COLO668 (cell line): ENCODE measurements at regions not wholly inside any gene's neighbourhood (a gene's known extent, or its start where the extent isn't known, plus 50 kb on each side); places are given as distances from the start of the nearest gene placed in this dataset.

ENCODE experiments used
- DNase-seq: peaks from one replicate; lab custom pipeline; 2025; ENCODE audit not compliant: unreplicated experiment; lab: John Stamatoyannopoulos, UW

GRCh38 chr1:96992871-96993270 lies 271.3 kb downstream of the PTBP2 start:
- no peak for DNase-seq

- no peak for DNase-seq
Observed at GRCh38 chr1:96995351-96995750, 273.8 kb downstream of the PTBP2 start.

GRCh38 chr1:96996001-96996400 lies 274.4 kb downstream of the PTBP2 start:
- DNase-seq, result no peak

DNA sequence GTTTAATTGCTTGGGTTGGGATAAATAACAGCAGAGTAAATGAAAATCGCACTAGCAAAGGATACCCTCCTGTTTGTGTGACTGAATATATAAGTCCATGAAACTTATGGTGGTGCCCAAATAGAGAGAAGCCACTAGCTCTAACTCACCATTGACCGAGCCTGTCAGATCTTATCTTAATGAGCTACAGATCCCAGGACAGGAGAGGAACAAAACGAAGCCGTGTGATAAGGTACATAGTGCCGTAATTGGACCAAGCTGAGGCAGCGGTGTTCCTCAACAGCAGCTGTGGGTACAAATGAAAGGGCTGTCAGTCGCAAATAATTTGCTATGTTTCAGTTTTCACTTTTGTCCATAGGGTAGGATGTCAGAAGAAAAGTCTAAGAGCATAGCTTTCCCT lies 276.1 kb downstream of the PTBP2 start:
- DNase-seq, result no peak

DNA sequence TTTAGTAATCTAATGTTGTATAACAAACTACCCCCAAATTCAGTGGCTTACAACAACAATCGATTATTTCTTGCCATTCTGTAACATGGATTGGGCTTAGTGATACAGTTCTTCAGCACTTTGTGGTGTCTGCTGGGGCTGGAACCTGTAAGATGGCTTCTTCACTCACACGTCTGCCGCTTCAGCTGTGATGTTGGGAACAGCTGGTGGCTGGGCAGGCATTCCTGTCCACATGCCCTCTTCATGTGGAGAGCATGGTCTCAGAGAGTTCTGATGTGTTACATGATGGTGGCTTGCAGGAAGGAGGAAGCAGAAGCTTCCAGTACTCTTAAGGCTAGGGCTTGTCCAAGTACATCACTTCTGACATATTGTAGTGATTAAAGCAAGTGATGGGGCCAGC lies 276.9 kb downstream of the PTBP2 start:
- no peak for DNase-seq

DNA sequence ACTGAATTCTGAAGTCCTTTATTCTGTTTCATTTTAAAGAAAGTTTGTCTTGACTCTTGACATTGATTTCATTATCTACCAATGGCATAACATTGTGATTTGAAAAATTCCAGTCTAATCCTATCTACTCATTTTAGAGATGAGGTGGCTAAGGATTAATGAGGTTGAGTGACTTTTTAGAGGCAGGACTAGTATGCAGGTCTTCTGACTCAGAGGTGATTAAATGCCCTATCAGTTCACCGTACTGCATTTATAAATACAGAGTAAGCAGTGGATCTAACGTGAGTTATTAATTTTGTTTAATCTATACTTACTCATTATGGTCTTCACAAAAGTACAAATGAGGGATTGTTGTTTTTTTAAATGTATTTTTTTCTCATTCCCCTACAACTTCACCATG lies 277.6 kb downstream of the PTBP2 start:
- no peak for DNase-seq

DNA sequence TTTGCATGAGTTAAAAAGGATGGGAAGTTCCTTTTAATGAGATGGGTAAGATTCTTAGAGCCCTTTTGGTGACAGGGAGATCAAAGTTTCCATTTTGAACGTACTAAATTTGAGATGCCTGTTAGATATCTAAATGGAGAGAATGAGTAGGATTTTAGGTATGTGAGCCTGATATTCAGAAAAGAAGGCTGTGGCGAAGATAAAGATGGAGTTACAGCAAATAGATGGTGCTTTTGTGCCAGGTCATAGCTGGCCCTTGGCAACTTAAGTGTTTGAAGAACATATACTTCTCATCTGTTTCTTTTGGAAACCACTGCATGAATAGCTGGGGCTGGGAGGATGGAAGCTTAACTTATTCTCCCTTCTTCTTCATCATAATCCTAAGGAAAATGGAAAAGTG lies 282.5 kb downstream of the PTBP2 start:
- DNase-seq, result no peak

DNA sequence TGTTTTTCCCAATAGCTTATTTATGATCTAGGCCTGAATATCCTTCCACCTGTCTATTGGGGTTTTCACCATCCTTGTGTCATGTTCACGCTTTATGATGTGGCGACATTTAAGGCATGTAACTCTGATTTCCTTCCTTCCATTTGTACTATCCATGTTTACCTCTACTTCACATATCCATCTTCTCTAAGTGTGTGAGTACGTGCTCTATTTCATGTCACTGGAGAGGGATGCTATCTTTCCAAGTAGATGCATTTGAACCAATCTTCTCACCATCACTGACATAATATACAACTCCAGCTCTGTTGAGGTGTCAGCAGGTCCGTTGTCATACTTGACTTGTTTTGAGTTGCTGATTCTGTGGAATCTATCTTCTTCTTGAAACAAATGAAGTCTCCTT lies 283.2 kb downstream of the PTBP2 start:
- no peak for DNase-seq

DNA sequence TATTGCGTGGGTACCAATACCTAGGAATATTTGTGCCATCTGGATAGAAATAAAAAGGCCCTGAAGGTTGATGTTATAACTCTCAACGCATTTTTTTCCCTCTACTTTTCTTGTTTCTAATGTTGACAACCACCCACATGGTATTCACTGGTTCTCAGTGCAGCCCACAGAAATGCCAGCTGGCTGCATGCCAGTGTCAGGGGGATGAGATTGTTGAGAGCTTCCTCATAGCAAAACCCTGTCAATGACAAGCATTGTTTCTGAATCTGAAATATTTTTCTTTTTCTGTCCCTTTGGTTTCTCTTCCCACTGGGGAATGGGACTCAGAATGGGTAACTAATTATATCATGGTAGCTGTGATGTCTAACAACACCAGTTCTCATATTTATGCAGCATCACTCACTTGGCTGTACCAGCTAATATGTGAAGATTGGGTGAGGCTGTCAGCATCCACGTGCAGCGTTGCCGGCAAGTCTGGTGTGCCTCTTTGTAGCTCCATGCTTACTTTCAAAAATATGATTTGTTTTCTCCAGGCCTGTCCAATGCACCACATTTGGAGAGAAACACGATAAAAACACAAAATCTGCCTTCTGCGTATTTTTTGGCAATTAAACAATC lies 284.6 kb downstream of the PTBP2 start:
- no peak for DNase-seq

GRCh38 chr1:97007840-97008604 lies 286.4 kb downstream of the PTBP2 start:
- DNase-seq, result no peak

DNA sequence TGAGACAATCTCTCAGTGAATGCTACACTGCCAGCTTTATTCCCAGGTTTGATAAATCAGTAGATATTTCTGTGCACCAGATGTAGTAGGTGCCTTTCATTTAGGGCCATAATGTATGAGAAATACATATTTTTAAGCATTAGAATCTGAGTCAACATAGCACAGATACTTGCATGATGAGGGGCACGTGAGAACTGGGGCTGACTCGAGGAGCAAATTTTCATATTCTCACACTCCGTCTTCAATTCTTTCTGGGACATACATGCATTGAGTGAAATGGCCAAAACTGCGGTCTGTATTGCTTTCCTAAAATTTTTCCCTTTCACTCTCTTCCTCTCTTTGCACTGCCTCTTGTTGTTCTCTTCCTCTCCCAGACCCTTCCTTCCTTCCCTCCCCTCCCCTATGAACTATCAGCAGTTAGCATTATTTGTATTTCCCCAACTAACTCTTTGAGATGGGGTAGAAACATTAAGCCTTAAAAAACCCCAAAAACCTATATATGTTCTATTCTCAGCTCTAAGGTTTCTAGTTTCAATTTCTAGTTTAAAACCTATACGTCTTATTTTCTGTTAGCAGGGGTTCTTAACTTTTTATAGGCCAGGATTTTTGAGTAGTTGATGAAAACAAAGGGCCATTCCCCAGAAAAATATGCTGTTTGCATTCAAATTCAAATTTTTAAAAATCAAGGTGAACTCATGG lies 289.1 kb downstream of the PTBP2 start:
- no peak for DNase-seq

DNA sequence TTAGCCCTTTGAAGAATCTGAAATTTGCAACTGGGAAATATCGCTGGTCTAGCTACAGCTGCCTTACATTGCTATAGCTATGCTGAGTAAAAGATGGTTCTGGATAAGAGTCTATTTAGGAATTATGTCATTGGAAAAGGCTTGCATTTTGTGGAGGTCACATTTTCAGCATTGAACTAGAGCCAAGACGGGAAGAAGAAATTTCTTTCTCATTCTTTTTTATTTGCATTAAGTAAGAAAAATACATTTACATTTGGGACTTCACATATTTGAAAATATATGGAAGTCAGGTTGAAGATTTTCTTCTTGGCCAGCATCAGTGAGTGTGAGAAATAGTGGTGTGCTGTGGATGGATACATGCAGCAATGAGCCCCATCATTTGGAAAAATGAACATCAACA lies 291.6 kb downstream of the PTBP2 start:
- no peak for DNase-seq

DNA sequence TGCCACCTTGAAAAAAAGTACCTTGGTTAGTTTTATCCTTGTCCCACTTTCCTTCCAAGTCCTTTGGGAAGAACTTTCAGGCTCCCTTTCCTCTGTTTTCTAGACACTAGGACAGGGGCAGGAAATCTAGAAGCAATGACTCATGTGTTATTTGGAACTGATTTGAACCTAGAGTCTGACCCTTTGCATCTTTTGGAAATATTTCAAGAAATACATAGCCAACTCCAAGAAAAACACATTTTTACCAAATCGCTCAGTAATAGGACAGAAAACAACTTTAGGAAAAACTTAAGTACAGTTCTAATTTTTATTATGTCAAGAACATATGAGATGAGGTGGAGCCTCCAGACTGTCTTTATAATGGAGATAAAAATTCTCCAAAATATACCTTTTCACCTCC lies 292.4 kb downstream of the PTBP2 start:
- no peak for DNase-seq

DNA sequence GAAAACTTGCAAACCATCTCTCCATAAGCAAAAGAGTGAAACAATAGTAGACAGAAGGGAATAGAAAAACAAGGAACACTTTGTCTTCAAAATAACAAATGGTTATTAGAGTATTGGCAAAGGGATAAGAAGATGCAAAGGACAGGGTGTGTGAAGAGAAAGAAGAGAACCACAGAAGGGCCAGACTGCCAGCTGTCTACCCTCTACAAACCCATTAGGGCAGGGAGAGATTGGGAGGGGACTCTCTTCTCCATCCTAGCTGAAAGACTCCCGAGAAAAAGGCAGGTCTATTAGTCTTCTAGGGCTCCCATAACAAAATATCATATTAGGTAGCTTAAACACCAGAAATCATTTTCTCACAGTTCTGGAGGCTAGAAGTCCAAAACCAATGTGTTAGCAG lies 292.8 kb downstream of the PTBP2 start:
- no peak for DNase-seq

- no peak for DNase-seq
Observed at GRCh38 chr1:97017895-97018294, 296.3 kb downstream of the PTBP2 start.
